K562 (cell line): ENCODE measurements at regions not wholly inside any gene's neighbourhood (a gene's known extent, or its start where the extent isn't known, plus 50 kb on each side); places are given as distances from the start of the nearest gene placed in this dataset.
A peak's percentile ranks its signal among the peaks of the same experiment; 100 is the strongest.
"Not testable (repeated sequence)": the region's sequence is repeated elsewhere in the genome, so short reads cannot be mapped to it uniquely, and the experiment has no call there.

Experiments used
- ATAC-seq: fragments of 200-7000 bp; cut with Tn5 transposase; 3 replicates; pipeline ENCODE4 v1.9.1; 2020; ENCODE audit warnings: moderate library complexity
- BruUV-seq: library from RNA; stranded (reverse); fragments of 400-500 nt; replicated peaks from 2 replicates; lab custom pipeline; 2021; lab: Mats Ljungman, UMichigan
- CTCF ChIA-PET: fragments of 300-600 bp; formaldehyde crosslinking; extraction: SDS; loops from one replicate; lab custom pipeline; 2021; ENCODE audit warnings: low intra/inter-chr PET ratio; lab: Yijun Ruan, JAX
- POLR2A ChIA-PET: fragments of 300-600, 350-650 bp; sonication (Branson Sonifier 250); formaldehyde crosslinking; extraction: SDS; loops from one replicate; lab custom pipeline; 2021; ENCODE audit warnings: antibody characterized with exemption, inconsistent platforms; lab: Yijun Ruan, JAX
- DNase-seq, 4 experiments: peaks; one replicate each; pipeline versions ENCODE4 v3.0.0 to v3.0.0-alpha.2; 2011 to 2018; ENCODE audit warnings: low spot score in 3 of 4, mixed read lengths in 3 of 4; ENCODE audit errors: extremely low read depth in 1 of 4
- FAIRE-seq: peaks from 2 replicates; lab custom pipeline; 2011; peaks lifted over from hg19 to GRCh38; lab: Jason Lieb, UNC
- H2AFZ ChIP-seq: 2 replicates; pipeline ENCODE4 v1.6.0; 2011; ENCODE audit warnings: low read depth, low read length, control low read depth, inconsistent platforms
- H3K27ac ChIP-seq: fragments of 200-600 bp; 3 replicates; pipeline ENCODE4 v1.8.0; 2011; ENCODE audit warnings: low read depth, mild to moderate bottlenecking, control low read depth, inconsistent platforms, low read length, moderate library complexity, mixed read lengths; ENCODE audit errors: extremely low read depth
- H3K27me3 ChIP-seq, 2 experiments: fragments of 300-600 bp in 1 of 2; 2 replicates in 1 of 2; 3 replicates in 1 of 2; pipeline versions ENCODE4 v1.6.0 to v1.8.0; 2011; ENCODE audit warnings: inconsistent platforms in 2 of 2, low read length in 2 of 2, mild to moderate bottlenecking in 1 of 2, mixed read lengths in 1 of 2, moderate library complexity in 1 of 2; ENCODE audit not compliant: control insufficient read depth in 2 of 2, insufficient read depth in 2 of 2
- H3K36me3 ChIP-seq: fragments of 300-600 bp; 3 replicates; pipeline ENCODE4 v1.8.0; 2011; ENCODE audit warnings: mild to moderate bottlenecking, low read length, inconsistent platforms; ENCODE audit not compliant: control insufficient read depth, insufficient read depth
- H3K4me1 ChIP-seq, 2 experiments: fragments of 200-600 bp in 1 of 2; replicated peaks in 1 of 2; 2 replicates in 1 of 2; 3 replicates in 1 of 2; pipeline versions ENCODE4 v1.5.1 to v1.8.0; 2011; ENCODE audit warnings: inconsistent platforms in 2 of 2, low read length in 2 of 2, mild to moderate bottlenecking in 1 of 2, mixed read lengths in 1 of 2, moderate library complexity in 1 of 2; ENCODE audit not compliant: control insufficient read depth in 2 of 2, insufficient read depth in 2 of 2
- H3K4me2 ChIP-seq: 2 replicates; pipeline ENCODE4 v1.6.1; 2011; ENCODE audit warnings: low read length, control low read depth, inconsistent platforms, mixed read lengths; ENCODE audit not compliant: insufficient read depth
- H3K4me3 ChIP-seq: fragments of 200-600 bp; sonication (generic), shearing (Covaris generic); 2 replicates; pipeline ENCODE4 v1.5.1; 2016; ENCODE audit warnings: control low read depth, inconsistent platforms
- H3K79me2 ChIP-seq: fragments of 200-600 bp; 3 replicates; pipeline ENCODE4 v1.8.0; 2011; ENCODE audit warnings: low read length, inconsistent platforms; ENCODE audit not compliant: control insufficient read depth, insufficient read depth
- H3K9ac ChIP-seq, 2 experiments: 2 replicates each; pipeline versions ENCODE4 v1.6.0 to v1.6.1; 2011; ENCODE audit warnings: low read depth in 2 of 2, low read length in 2 of 2, control low read depth in 1 of 2, inconsistent platforms in 1 of 2, mild to moderate bottlenecking in 1 of 2, mixed read lengths in 1 of 2; ENCODE audit not compliant: insufficient read depth in 1 of 2
- H3K9me1 ChIP-seq: one replicate; pipeline ENCODE4 v1.6.0; 2011; ENCODE audit warnings: inconsistent platforms, mild to moderate bottlenecking, low read length, moderate library complexity; ENCODE audit not compliant: control insufficient read depth, insufficient read depth
- H3K9me3 ChIP-seq: replicated peaks from 2 replicates; pipeline ENCODE4 v1.5.1; 2011; ENCODE audit warnings: low read depth, low read length, inconsistent platforms; ENCODE audit not compliant: control insufficient read depth, insufficient read depth
- H4K20me1 ChIP-seq: replicated peaks from 2 replicates; pipeline ENCODE4 v1.6.1; 2011; ENCODE audit warnings: low read length, inconsistent platforms, mixed read lengths; ENCODE audit not compliant: control insufficient read depth, insufficient read depth
- AFF4 ChIP-seq: sonication (generic); formaldehyde crosslinking; IDR thresholded peaks from 2 replicates; pipeline ENCODE4 v1.8.0; 2023; ENCODE audit warnings: mild to moderate bottlenecking, missing genetic modification reagents
- EWSR1 ChIP-seq: fragments of 450-650 bp; IDR thresholded peaks from 2 replicates; pipeline ENCODE4 v1.6.1; 2018; ENCODE audit warnings: borderline replicate concordance, mild to moderate bottlenecking, low read depth, moderate library complexity; ENCODE audit not compliant: partially characterized antibody
- SMARCB1 ChIP-seq: IDR thresholded peaks from 2 replicates; pipeline ENCODE4 v1.6.1; 2011; ENCODE audit warnings: improper control_type of control experiment, low read depth; ENCODE audit not compliant: insufficient read length
- ZBTB11 ChIP-seq, 3 experiments: fragments of 200-800 bp in 1 of 3; fragments of 250-450 bp in 1 of 3; fragments of 450-650 bp in 1 of 3; sonication (Bioruptor Pico) in 1 of 3; sonication (Bioruptor generic) in 1 of 3; formaldehyde crosslinking in 1 of 3; IDR thresholded peaks; 2 replicates each; pipeline versions ENCODE4 v1.6.1 to v1.8.0; 2016 to 2022; ENCODE audit warnings: mild to moderate bottlenecking in 2 of 3, missing genetic modification characterization in 2 of 3, missing compliant biosample characterization in 1 of 3, moderate library complexity in 1 of 3
- WGBS: fragments of 100-300 bp; shearing (Covaris generic); methylation state at CpG from one replicate; pipeline ENCODE4 v1.1.6; 2016; ENCODE audit warnings: low coverage, mixed read lengths; ENCODE audit not compliant: insufficient coverage; ENCODE audit errors: missing lambda C conversion rate; 5-methylcytosine and 5-hydroxymethylcytosine counted together
- in situ Hi-C: fragments of 300-500 bp; cut with MboI; formaldehyde crosslinking; loops from 4 replicates; pipeline ENCODE4 v1.15.0; 2018; ENCODE audit warnings: inconsistent platforms, mixed read lengths
- intact Hi-C: fragments of 100-400 bp; cut with micrococcal nuclease; formaldehyde crosslinking; loops from 2 replicates; pipeline ENCODE4 v1.14.2; 2022

- H3K4me1 ChIP-seq, BruUV-seq, H3K9me1 ChIP-seq, H3K36me3 ChIP-seq, intact Hi-C loops, FAIRE-seq, DNase-seq, H3K9me3 ChIP-seq, H4K20me1 ChIP-seq, H3K4me3 ChIP-seq, H3K9ac ChIP-seq, CTCF ChIA-PET, H3K27ac ChIP-seq, H3K27me3 ChIP-seq, H2AFZ ChIP-seq, POLR2A ChIA-PET, H3K79me2 ChIP-seq, H3K4me2 ChIP-seq, in situ Hi-C loops, ATAC-seq: not testable (repeated sequence)
- WGBS = 0% methylated on average over 1 of the region's 1 CpG
- TF ChIP-seq ZBTB11 (CRISPR knock-in tag; IDR thresholded peaks at IDR 0.05) = peak in 1 of 3 experiments; percentile 74; a peak in 2 of 6 replicates
Measured at GRCh38 chr3:63744693-63745092, 74.4 kb upstream of the C3orf49 start.

DNA sequence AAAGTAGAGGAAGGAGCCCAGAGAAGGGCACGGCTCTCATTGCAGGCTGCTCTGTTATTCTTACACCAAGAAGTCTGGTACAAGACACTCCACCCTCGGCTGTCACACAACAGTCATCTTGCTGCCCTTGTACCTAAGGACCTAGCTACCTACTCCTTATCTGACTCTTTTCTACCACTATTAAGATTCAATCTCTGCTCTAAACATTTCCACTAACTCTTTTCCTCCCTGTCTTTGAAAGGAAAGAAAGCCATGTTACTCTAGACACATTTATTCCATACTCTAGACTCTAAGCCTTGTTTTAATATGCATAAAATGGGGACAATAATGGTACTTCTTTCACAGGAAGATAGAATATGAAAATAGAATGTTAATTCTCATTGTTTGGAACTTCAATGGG, 73.3 kb upstream of the C3orf49 start:
- Histone ChIP-seq H3K4me2 (no peak overlapping the region), H3K9me3 (no peaks in the 10 kb centered on the region), H3K36me3 (no peaks in the 10 kb centered on the region), H3K27ac (no peak overlapping the region), H4K20me1 (no peaks in the 10 kb centered on the region), H3K79me2 (no peaks in the 10 kb centered on the region), H3K4me1 (no peaks in the 10 kb centered on the region), H3K9ac (no peak overlapping the region), H3K9me1 (no peaks in the 10 kb centered on the region), H3K4me3 (no peak overlapping the region), H3K27me3 (no peaks in the 10 kb centered on the region), H2AFZ (no peak overlapping the region)
- ChIA-PET POLR2A (no interaction called here), CTCF (no interaction called here)
- ATAC-seq = no peak
- DNase-seq = no peak
- intact Hi-C loops = no loop called here
- 0% methylated on average over 2 of the region's 2 CpGs for WGBS
- FAIRE-seq = no peak
- in situ Hi-C loops = no loop called here
- no TSS peak for BruUV-seq
- TF ChIP-seq SMARCB1 = no peak
- TF ChIP-seq EWSR1 = peak; percentile 55
- no peak for TF ChIP-seq AFF4 (CRISPR knock-in tag)
